GM12874 (cell line): ENCODE measurements at regions not wholly inside any gene's neighbourhood (a gene's known extent, or its start where the extent isn't known, plus 50 kb on each side); places are given as distances from the start of the nearest gene placed in this dataset.

ENCODE experiments used
- TF ChIP-seq, protein P1 (sequence below): IDR thresholded peaks from 2 replicates; pipeline ENCODE4 v1.5.1; 2011; ENCODE audit warnings: low read depth, mild to moderate bottlenecking, control low read depth, low read length, moderate library complexity; ENCODE audit not compliant: insufficient read depth

GRCh38 chr6:167524261-167525111, 199.6 kb downstream of the TTLL2 start:
- TF ChIP-seq, protein P1, sequence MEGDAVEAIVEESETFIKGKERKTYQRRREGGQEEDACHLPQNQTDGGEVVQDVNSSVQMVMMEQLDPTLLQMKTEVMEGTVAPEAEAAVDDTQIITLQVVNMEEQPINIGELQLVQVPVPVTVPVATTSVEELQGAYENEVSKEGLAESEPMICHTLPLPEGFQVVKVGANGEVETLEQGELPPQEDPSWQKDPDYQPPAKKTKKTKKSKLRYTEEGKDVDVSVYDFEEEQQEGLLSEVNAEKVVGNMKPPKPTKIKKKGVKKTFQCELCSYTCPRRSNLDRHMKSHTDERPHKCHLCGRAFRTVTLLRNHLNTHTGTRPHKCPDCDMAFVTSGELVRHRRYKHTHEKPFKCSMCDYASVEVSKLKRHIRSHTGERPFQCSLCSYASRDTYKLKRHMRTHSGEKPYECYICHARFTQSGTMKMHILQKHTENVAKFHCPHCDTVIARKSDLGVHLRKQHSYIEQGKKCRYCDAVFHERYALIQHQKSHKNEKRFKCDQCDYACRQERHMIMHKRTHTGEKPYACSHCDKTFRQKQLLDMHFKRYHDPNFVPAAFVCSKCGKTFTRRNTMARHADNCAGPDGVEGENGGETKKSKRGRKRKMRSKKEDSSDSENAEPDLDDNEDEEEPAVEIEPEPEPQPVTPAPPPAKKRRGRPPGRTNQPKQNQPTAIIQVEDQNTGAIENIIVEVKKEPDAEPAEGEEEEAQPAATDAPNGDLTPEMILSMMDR: no peak

DNA sequence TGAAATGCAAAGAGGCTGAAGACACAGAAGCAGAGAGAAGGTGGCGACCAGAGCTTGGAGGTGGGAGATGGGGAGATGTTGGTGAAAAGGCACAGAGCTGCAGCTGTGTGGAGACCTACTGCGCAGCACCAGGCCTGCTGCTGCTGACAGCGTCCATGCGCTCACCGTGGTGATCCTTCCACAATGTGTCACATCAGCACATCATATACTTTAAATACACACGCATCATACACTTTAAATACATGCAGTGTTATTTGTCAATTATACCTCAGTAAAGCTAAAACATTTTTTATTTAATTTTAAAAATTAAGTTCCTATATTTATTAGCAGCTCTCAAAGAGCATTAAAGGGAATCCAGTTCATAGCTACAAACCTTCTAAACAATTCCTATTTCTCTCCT, 200.9 kb downstream of the TTLL2 start:
- TF ChIP-seq, protein P1: no peak

GRCh38 chr6:167526465-167527368, 201.8 kb downstream of the TTLL2 start:
- TF ChIP-seq, protein P1: no peak

GRCh38 chr6:167528239-167528638, 203.4 kb downstream of the TTLL2 start:
- TF ChIP-seq, protein P1: no peak

GRCh38 chr6:167528976-167529375, 204.1 kb downstream of the TTLL2 start:
- TF ChIP-seq, protein P1: no peak

GRCh38 chr6:167529444-167530335, 204.8 kb downstream of the TTLL2 start:
- TF ChIP-seq, protein P1: no peak

DNA sequence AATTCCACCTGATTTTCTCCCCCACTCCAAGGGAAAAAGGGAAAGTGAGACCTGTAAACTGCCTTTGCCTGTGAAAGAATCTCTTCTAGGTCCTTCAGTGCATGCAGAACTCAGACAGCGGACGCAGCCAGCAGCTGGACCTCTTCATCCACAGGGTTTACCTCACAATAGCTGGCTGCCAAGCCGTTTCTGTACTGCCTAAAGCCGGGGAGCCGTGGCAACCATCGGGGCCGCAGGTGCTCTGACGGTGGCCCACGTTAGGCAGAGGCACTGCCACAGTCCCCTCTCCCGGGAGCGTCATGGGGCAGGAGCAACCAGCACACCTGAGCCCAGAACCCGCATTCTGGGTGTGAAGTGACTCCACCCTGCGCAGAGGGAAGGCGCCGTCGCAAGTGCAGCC, 206.1 kb downstream of the TTLL2 start:
- TF ChIP-seq, protein P1: no peak
